Brain microvascular endothelial cell (primary cell): ENCODE measurements at regions not wholly inside any gene's neighbourhood (a gene's known extent, or its start where the extent isn't known, plus 50 kb on each side); places are given as distances from the start of the nearest gene placed in this dataset.

Experiments used
- DNase-seq: peaks from one replicate; pipeline ENCODE4 v3.0.0-alpha.2; 2020
- H3K27ac ChIP-seq: fragments of 250-450 bp; sonication (Bioruptor Pico); 2 replicates; pipeline ENCODE4 v1.5.1; 2020; ENCODE audit warnings: mild to moderate bottlenecking, moderate library complexity
- H3K27me3 ChIP-seq: fragments of 250-450 bp; sonication (Bioruptor Pico); replicated peaks from 2 replicates; pipeline ENCODE4 v1.5.1; 2020; ENCODE audit warnings: mild to moderate bottlenecking
- H3K36me3 ChIP-seq: fragments of 250-450 bp; sonication (Bioruptor Pico); replicated peaks from 2 replicates; pipeline ENCODE4 v1.5.1; 2020; ENCODE audit warnings: mild to moderate bottlenecking
- H3K4me3 ChIP-seq: 2 replicates; pipeline ENCODE4 v1.5.1; 2011; ENCODE audit warnings: low read depth, mild to moderate bottlenecking, control low read depth, low read length, moderate library complexity
- CTCF ChIP-seq: IDR thresholded peaks from 2 replicates; pipeline ENCODE4 v1.5.1; 2011; ENCODE audit warnings: low read depth, mild to moderate bottlenecking, moderate library complexity, low read length, control low read depth, inconsistent platforms; ENCODE audit errors: missing control alignments
- in situ Hi-C: cut with HindIII; loops from 2 replicates; pipeline ENCODE4 v1.10.0; 2017; ENCODE audit warnings: low sequenced_read_pairs, low pct_ligation_motif_present

GRCh38 chr3:72041511-72041910 lies 256.6 kb upstream of the PROK2 start:
- TF ChIP-seq CTCF: no peak
- Histone ChIP-seq H3K4me3 (no peak overlapping the region), H3K27me3 (peaks cover 2% of the 10 kb centered on the region), H3K36me3 (no peaks in the 10 kb centered on the region), H3K27ac (no peak overlapping the region)
- in situ Hi-C loops: no loop called here
- DNase-seq: no peak

- H3K36me3 ChIP-seq: no peaks in the 10 kb centered on the region
- peaks cover 2% of the 10 kb centered on the region for H3K27me3 ChIP-seq
- no peak overlapping the region for H3K4me3 ChIP-seq
- in situ Hi-C loops: no loop called here
- TF ChIP-seq CTCF: no peak
- no peak overlapping the region for H3K27ac ChIP-seq
- no peak for DNase-seq
These were observed 256.1 kb upstream of the PROK2 start for GRCh38 chr3:72041076-72041475.

GRCh38 chr3:72039677-72040076 lies 254.7 kb upstream of the PROK2 start:
- H3K27ac ChIP-seq: no peak overlapping the region
- DNase-seq: no peak
- H3K4me3 ChIP-seq: no peak overlapping the region
- peaks cover 2% of the 10 kb centered on the region for H3K27me3 ChIP-seq
- TF ChIP-seq CTCF: no peak
- H3K36me3 ChIP-seq: no peaks in the 10 kb centered on the region
- in situ Hi-C loops: no loop called here

- no peak for TF ChIP-seq CTCF
- H3K27ac ChIP-seq: no peak overlapping the region
- DNase-seq: no peak
- no peaks in the 10 kb centered on the region for H3K36me3 ChIP-seq
- H3K27me3 ChIP-seq: peaks cover under 1% of the 10 kb centered on the region
- H3K4me3 ChIP-seq: no peak overlapping the region
- in situ Hi-C loops: no loop called here
These were observed 252.0 kb upstream of the PROK2 start for GRCh38 chr3:72036899-72037298.

- Histone ChIP-seq H3K4me3 (no peak overlapping the region), H3K27me3 (no peaks in the 10 kb centered on the region), H3K27ac (no peak overlapping the region), H3K36me3 (no peaks in the 10 kb centered on the region)
- TF ChIP-seq CTCF: no peak
- no peak for DNase-seq
- in situ Hi-C loops: no loop called here
These were observed 250.7 kb upstream of the PROK2 start for GRCh38 chr3:72035606-72036005.

- H3K4me3 ChIP-seq: no peak overlapping the region
- H3K27me3 ChIP-seq: no peaks in the 10 kb centered on the region
- DNase-seq: no peak
- H3K27ac ChIP-seq: no peak overlapping the region
- H3K36me3 ChIP-seq: no peaks in the 10 kb centered on the region
- in situ Hi-C loops: no loop called here
- TF ChIP-seq CTCF: no peak
These were observed 250.0 kb upstream of the PROK2 start for GRCh38 chr3:72034986-72035385.
